Activated T-cell treated with anti-CD3 and anti-CD28 coated beads, Interleukin-2, amount 50 U/mL, for 4 hours (primary cell): ENCODE measurements at regions not wholly inside any gene's neighbourhood (a gene's known extent, or its start where the extent isn't known, plus 50 kb on each side); places are given as distances from the start of the nearest gene placed in this dataset.

ENCODE experiments used
- ATAC-seq, 2 donors: fragments of 200-7000 bp; cut with Tn5 transposase; one replicate each; pipeline ENCODE4 v1.10.0; 2021
- DNase-seq: peaks from one replicate; pipeline ENCODE4 v3.0.0-alpha.2; 2020
- H3K27me3 Mint-ChIP-seq: one replicate; pipeline ENCODE4 v1.8.0; 2021; ENCODE audit warnings: low read depth, mixed read lengths
- H3K36me3 Mint-ChIP-seq: one replicate; pipeline ENCODE4 v1.8.0; 2022; ENCODE audit warnings: mixed read lengths; ENCODE audit not compliant: insufficient read depth
- H3K4me1 Mint-ChIP-seq: one replicate; pipeline ENCODE4 v1.8.0; 2021; ENCODE audit warnings: low read depth, mixed read lengths
- H3K4me3 Mint-ChIP-seq: one replicate; pipeline ENCODE4 v1.8.0; 2021; ENCODE audit warnings: mild to moderate bottlenecking, moderate library complexity, mixed read lengths
- H3K9me3 Mint-ChIP-seq: one replicate; pipeline ENCODE4 v1.8.0; 2021; ENCODE audit warnings: mixed read lengths

GRCh38 chr7:35523292-35523691 is 171.6 kb downstream of the HERPUD2 start:
- Mint-ChIP-seq H3K4me1 (peaks cover 1% of the 10 kb centered on the region), H3K9me3 (no peaks in the 10 kb centered on the region), H3K27me3 (peaks cover 23% of the 10 kb centered on the region), H3K36me3 (no peaks in the 10 kb centered on the region), H3K4me3 (no peak overlapping the region)
- DNase-seq (no peak), ATAC-seq (no peak)

- Mint-ChIP-seq H3K4me1 (peaks cover 1% of the 10 kb centered on the region), H3K9me3 (no peaks in the 10 kb centered on the region), H3K36me3 (no peaks in the 10 kb centered on the region), H3K4me3 (no peak overlapping the region), H3K27me3 (peaks cover 22% of the 10 kb centered on the region)
- no peak for DNase-seq
- no peak for ATAC-seq
Measured at GRCh38 chr7:35522697-35523096, 172.2 kb downstream of the HERPUD2 start.

DNA sequence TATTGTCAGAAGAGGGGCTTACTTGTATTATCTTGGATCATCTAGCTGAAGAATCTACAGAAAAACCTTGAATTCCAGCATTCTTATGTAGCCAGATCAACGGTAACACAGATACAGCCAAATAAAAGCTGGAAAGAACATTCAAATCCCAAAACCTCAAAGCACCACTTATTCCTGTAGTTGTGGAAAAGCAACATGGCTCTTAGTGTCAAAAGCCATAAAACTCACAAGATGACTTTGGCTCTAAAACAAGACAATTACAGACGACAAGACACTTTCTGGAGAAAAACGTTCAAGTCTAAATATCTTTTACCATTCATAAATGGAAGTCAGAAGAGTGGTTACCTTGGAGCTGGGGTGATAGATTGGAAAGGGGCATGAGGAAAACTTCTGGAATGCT is 173.0 kb downstream of the HERPUD2 start:
- Mint-ChIP-seq H3K36me3 (no peaks in the 10 kb centered on the region), H3K9me3 (no peaks in the 10 kb centered on the region), H3K27me3 (peaks cover 18% of the 10 kb centered on the region), H3K4me1 (peaks cover 1% of the 10 kb centered on the region), H3K4me3 (no peak overlapping the region)
- DNase-seq = no peak
- ATAC-seq = no peak

GRCh38 chr7:35520810-35521625 is 173.9 kb downstream of the HERPUD2 start:
- ATAC-seq = no peak
- Mint-ChIP-seq H3K36me3 (no peaks in the 10 kb centered on the region), H3K4me1 (peaks cover 1% of the 10 kb centered on the region), H3K9me3 (no peaks in the 10 kb centered on the region), H3K4me3 (no peak overlapping the region), H3K27me3 (peaks cover 15% of the 10 kb centered on the region)
- DNase-seq = no peak

- peak; percentile 51 to 59 for ATAC-seq
- no peaks in the 10 kb centered on the region for H3K9me3 Mint-ChIP-seq
- H3K4me1 Mint-ChIP-seq = peaks cover 1% of the 10 kb centered on the region
- no peak overlapping the region for H3K4me3 Mint-ChIP-seq
- no peaks in the 10 kb centered on the region for H3K36me3 Mint-ChIP-seq
- DNase-seq = peak; percentile 16
- H3K27me3 Mint-ChIP-seq = peaks cover 15% of the 10 kb centered on the region
Measured at GRCh38 chr7:35519971-35520809, 174.7 kb downstream of the HERPUD2 start.

- Mint-ChIP-seq H3K4me3 (no peak overlapping the region), H3K9me3 (no peaks in the 10 kb centered on the region), H3K36me3 (no peaks in the 10 kb centered on the region), H3K4me1 (peaks cover 1% of the 10 kb centered on the region), H3K27me3 (peaks cover 9% of the 10 kb centered on the region)
- DNase-seq = no peak
- ATAC-seq = no peak
Measured at GRCh38 chr7:35518767-35519166, 176.2 kb downstream of the HERPUD2 start.

GRCh38 chr7:35516498-35516897 is 178.4 kb downstream of the HERPUD2 start:
- ATAC-seq = no peak
- Mint-ChIP-seq H3K36me3 (no peaks in the 10 kb centered on the region), H3K27me3 (peaks cover 6% of the 10 kb centered on the region), H3K4me3 (no peak overlapping the region), H3K9me3 (no peaks in the 10 kb centered on the region), H3K4me1 (peaks cover 1% of the 10 kb centered on the region)
- no peak for DNase-seq

GRCh38 chr7:35513828-35514227 is 181.1 kb downstream of the HERPUD2 start:
- ATAC-seq = no peak
- no peaks in the 10 kb centered on the region for H3K9me3 Mint-ChIP-seq
- no peaks in the 10 kb centered on the region for H3K27me3 Mint-ChIP-seq
- H3K36me3 Mint-ChIP-seq = no peaks in the 10 kb centered on the region
- no peak for DNase-seq
- H3K4me1 Mint-ChIP-seq = no peaks in the 10 kb centered on the region
- no peak overlapping the region for H3K4me3 Mint-ChIP-seq

DNA sequence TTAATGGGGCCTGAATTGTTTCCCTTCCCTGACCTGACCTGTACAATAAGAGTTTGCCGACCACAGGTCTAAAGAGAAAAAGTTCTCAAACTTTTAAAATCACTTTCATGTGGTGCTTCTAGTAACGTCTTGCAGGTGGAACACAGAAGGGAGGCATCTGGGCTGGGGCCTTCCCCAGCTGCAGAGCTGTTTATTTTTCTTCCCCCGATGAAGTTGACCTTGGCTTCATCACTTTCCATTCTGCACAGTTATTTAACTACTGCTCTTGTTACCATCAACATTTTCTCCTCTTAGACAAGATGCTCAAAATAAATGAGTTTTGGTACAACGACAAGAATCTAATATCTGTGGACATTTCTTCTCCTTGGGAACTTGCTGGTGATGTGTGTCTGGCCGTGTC is 181.7 kb downstream of the HERPUD2 start:
- Mint-ChIP-seq H3K27me3 (no peaks in the 10 kb centered on the region), H3K9me3 (no peaks in the 10 kb centered on the region)

DNA sequence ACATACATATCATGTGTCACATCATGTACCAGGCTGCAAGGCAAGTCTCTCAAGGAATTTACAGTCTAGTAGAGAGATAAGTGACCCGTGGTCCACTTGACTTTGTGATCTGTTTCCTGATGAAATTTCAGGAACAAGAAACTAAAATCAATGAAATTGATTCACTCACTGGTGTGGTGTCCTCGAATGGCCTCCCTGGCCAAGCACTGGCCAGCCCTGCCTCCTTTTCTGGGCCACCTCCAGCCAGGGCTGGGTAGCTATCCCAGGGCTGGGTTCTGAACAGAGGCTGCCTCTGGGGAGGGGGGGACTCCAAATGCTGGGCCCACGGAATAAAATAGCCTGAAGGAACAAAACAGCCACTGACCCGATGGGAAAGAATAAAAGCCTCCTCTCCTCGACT is 182.2 kb downstream of the HERPUD2 start:
- Mint-ChIP-seq H3K27me3 (no peaks in the 10 kb centered on the region), H3K9me3 (no peaks in the 10 kb centered on the region), H3K4me1 (no peaks in the 10 kb centered on the region), H3K36me3 (no peaks in the 10 kb centered on the region), H3K4me3 (no peak overlapping the region)
- no peak for DNase-seq
- ATAC-seq = no peak

More for the DNA sequence above, 181.7 kb downstream of the HERPUD2 start:
- H3K4me3 Mint-ChIP-seq = no peak overlapping the region
- ATAC-seq (no peak), DNase-seq (no peak)
- no peaks in the 10 kb centered on the region for H3K36me3 Mint-ChIP-seq
- H3K4me1 Mint-ChIP-seq = no peaks in the 10 kb centered on the region

DNA sequence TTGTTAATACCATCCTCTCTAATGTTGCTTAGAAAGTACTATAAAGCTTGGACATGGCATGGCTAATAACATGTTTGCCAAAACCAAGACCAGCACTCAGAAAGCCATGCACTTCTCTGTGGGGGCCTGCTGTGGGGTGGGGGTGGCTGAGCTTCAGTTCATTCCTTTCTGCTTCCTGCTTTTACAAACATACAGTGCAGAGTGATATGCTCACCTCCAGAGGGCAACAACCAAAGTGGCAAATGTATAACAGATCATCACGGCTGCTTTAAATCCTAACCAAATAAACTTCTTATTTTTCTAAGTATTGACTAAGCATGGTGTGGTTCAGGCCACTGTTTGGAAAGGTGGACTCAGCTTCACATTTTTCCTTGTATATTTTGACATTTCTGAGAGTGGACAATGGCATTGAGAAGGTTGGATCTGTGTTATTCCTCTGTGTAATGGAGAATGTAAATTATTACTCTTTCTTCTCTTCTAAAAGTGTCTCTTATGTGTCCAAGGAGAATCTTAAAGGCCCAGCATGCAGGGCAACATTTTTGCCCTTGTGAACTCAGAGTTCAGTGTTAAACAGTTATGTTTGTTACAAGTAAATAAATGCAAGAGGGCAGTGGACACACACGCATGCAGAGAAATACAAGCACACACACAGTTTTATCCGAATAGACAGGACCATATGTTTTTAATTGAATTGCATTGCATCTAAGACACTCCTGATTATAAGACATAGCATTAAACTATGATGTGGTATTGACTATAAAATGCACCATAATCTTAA is 186.1 kb downstream of the HERPUD2 start:
- ATAC-seq = no peak
- Mint-ChIP-seq H3K36me3 (no peaks in the 10 kb centered on the region), H3K9me3 (no peaks in the 10 kb centered on the region), H3K4me3 (no peak overlapping the region), H3K4me1 (no peaks in the 10 kb centered on the region), H3K27me3 (no peaks in the 10 kb centered on the region)
- DNase-seq = no peak

- H3K4me3 Mint-ChIP-seq = no peak overlapping the region
- no peaks in the 10 kb centered on the region for H3K27me3 Mint-ChIP-seq
- no peaks in the 10 kb centered on the region for H3K9me3 Mint-ChIP-seq
- DNase-seq = no peak
- no peak for ATAC-seq
- H3K36me3 Mint-ChIP-seq = no peaks in the 10 kb centered on the region
- H3K4me1 Mint-ChIP-seq = no peaks in the 10 kb centered on the region
Measured at GRCh38 chr7:35505066-35505465, 189.9 kb downstream of the HERPUD2 start.

GRCh38 chr7:35504365-35504764 is 190.6 kb downstream of the HERPUD2 start:
- ATAC-seq = no peak
- H3K27me3 Mint-ChIP-seq = peaks cover under 1% of the 10 kb centered on the region

DNA sequence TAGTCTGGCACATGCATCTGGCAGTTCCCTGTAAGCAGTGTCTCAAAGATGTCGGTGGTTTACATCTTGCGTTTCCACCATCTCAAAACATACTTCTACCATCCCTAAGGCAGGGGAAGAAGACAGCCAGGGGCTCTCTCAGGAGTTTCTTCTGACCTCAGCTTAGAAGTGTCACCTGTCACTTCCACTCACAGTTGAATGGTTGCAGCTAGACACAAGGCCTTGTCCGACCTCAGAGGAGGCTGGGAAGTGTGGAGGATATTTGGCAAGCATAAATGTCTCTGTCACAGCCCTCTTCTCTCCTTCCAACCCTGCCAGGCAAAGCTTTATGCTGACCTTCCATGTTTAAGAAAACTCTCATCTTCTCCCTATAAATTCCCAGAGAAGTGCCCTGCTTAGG is 193.3 kb downstream of the HERPUD2 start:
- ATAC-seq (no peak), DNase-seq (no peak)
- no peaks in the 10 kb centered on the region for H3K36me3 Mint-ChIP-seq
- H3K4me1 Mint-ChIP-seq = no peaks in the 10 kb centered on the region
- no peak overlapping the region for H3K4me3 Mint-ChIP-seq
- no peaks in the 10 kb centered on the region for H3K9me3 Mint-ChIP-seq
- peaks cover 15% of the 10 kb centered on the region for H3K27me3 Mint-ChIP-seq

More at GRCh38 chr7:35504365-35504764, 190.6 kb downstream of the HERPUD2 start:
- Mint-ChIP-seq H3K9me3 (no peaks in the 10 kb centered on the region), H3K4me3 (no peak overlapping the region), H3K4me1 (no peaks in the 10 kb centered on the region), H3K36me3 (no peaks in the 10 kb centered on the region)
- DNase-seq = no peak
